GM19372 (cell line): ENCODE measurements at regions not wholly inside any gene's neighbourhood (a gene's known extent, or its start where the extent isn't known, plus 50 kb on each side); places are given as distances from the start of the nearest gene placed in this dataset.
"Not testable (repeated sequence)": the region's sequence is repeated elsewhere in the genome, so short reads cannot be mapped to it uniquely, and the experiment has no call there.

Experiments
- ATAC-seq: cut with Tn5 transposase; IDR thresholded peaks from one replicate; pipeline ENCODE4 v1.9.1; 2021; ENCODE audit warnings: mild to moderate bottlenecking, low read depth, moderate library complexity; ENCODE audit not compliant: unreplicated experiment

DNA sequence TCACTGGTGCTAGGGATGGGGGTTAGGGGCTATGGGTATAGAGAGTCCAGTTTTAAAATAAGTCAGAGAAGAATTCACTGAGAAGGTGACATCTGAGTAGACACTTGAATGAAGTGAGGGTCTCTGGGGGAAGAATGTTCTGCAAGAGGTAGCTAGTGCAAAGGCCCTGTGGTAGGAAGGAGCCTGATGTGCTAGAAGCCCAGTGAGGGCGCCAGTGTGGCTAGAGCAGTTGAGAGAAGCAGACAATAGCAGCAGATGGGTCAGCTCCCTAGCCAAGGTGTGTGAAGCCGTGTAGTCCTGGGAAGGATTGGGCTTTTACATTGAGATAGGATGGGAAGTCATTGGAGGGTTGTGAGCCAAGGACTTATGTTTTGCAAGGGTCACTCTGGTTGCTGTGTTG lies 105.8 kb upstream of the PELI1 start:
- no peak for ATAC-seq

DNA sequence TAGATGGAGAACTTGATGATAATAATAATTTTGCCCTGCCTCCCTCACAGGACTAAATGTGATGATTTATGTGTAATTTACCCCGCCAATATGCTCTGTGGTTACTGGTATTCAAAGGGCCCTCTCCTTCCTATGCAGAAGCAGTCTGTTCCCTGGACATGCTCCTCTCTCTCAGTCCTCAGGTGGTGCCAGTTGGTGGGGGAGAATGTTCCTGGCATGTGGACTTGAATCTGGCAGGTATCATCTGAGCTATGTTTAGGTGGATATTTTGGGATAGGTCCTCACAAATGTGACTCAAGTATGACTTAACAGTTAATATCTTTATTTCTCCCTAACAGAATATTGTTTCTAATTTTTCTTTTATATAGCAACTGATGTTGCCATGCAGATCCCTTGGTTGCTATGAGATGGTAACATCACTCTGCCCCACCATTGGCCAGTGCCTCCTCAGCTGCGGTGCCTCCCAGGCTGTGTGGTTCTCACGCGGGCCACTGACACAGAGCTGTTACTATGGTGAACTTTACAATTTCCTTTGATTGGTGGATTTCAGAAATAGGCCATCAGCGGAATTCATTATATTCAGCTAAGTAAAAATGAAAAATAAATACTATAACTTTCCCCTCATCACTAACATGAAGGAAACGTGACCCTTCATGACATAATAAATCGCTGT lies 106.7 kb upstream of the PELI1 start:
- ATAC-seq: no peak

DNA sequence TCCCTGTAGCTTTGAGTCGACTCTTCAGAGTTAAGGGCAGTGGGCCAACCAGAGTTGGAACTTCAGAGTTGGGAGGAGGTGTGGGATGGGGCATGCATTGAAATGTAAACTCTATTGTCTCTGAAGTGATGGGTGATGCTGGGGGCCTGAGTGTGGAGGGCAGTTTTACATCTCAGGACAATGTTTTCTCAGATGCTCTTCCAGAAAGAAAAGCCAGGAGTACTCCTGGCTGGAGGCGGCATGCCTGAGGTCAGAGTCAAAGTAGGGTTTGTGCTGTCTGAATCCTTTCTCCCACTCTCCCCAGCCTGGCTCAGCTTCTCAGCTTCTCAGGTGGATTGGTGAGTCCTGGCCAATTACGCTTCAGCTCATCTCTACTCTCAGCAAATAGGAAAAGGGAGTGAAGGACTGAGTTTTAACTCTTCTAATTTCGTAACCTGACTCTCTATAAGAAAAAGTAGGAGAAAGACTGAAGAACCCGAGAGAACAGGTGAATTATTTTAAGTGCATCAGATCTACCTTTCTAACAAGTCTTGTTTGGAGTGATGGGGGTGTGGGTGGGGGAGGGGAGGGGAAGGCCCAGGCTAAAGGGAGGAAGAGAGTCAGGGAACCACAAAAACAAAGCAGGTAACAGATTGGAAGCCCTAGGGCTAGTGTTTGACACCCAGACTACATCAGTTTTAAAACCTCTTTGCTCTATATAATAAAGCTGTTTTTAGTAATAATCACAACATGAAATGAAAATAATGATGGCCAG lies 107.5 kb upstream of the PELI1 start:
- no peak for ATAC-seq

DNA sequence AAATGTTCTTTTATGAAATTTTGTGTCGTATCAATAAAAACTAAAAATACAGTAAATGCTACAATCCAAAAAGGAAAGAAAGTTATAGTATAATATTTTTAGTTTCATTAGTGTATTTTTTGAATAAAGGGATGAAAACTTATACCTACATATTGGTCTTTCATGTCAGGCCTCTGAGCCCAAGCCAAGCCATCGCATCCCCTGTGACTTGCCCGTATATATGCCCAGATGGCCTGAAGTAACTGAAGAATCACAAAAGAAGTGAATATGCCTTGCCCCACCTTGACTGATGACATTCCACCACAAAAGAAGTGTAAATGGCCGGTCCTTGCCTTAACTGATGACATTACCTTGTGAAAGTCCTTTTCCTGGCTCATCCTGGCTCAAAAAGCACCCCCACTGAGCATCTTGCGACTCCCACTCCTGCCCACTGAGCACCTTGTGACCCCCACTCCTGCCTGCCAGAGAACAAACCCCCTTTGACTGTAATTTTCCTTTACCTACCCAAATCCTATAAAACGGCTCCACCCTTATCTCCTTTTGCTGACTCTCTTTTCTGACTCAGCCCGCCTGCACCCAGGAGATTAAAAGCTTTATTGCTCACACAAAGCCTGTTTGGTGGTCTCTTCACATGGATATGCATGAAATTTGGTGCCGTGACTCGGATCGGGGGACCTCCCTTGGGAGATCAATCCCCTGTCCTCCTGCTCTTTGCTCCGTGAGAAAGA lies 108.2 kb upstream of the PELI1 start:
- ATAC-seq: not testable (repeated sequence)

DNA sequence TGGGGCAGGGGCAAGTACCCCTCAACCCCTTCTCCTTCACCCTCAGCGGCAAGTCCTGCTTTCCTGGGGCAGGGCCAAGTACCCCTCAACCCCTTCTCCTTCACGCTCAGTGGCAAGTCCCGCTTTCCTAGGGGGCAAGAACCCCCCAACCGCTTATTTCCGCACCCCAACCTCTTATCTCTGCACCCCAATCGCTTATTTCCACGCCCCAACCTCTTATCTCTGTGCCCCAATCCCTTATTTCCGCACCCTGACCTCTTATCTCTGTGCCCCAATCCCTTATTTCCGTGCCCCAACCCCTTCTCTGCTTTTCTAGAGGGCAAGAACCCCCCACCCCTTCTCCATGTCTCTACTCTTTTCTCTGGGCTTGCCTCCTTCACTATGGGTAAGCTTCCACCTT lies 109.2 kb upstream of the PELI1 start:
- not testable (repeated sequence) for ATAC-seq

DNA sequence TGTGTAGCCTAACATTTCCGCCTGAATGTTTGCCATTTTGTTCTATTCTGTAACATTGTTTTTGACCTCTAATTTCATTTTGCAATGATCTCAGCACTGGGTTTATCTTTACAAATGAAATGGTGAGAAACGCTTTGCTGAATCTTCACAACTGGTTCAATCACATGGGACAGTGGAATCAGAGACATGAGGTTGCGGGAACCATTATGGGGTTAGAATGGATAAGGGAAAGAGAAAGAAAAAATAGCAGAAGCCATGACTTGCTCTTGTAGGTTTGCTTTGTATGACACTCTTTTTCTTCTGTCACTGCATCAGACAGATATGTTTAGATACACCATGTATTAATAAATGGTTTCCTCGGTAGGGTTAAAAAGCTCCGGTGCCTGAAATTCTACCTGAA lies 114.3 kb upstream of the PELI1 start:
- ATAC-seq: no peak

DNA sequence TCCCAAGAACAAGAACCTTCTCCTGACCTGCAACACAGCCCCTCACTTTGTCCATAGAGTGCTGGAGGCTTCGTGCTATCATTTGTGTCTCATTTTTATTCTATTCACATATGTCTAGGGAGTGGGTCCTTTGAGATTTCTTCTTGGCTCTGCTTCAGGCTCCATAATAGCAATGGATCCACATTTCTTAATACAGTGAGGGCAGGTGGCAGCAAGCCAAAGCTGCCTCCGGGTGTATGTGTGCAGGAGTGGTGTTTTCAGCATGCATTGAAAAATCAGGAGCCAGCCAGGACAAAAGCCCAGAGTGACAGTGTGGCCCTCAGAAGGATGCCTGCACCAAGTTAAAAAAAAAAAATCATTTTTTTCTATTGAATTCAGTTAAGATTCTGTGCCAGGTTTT lies 115.1 kb upstream of the PELI1 start:
- ATAC-seq: no peak

DNA sequence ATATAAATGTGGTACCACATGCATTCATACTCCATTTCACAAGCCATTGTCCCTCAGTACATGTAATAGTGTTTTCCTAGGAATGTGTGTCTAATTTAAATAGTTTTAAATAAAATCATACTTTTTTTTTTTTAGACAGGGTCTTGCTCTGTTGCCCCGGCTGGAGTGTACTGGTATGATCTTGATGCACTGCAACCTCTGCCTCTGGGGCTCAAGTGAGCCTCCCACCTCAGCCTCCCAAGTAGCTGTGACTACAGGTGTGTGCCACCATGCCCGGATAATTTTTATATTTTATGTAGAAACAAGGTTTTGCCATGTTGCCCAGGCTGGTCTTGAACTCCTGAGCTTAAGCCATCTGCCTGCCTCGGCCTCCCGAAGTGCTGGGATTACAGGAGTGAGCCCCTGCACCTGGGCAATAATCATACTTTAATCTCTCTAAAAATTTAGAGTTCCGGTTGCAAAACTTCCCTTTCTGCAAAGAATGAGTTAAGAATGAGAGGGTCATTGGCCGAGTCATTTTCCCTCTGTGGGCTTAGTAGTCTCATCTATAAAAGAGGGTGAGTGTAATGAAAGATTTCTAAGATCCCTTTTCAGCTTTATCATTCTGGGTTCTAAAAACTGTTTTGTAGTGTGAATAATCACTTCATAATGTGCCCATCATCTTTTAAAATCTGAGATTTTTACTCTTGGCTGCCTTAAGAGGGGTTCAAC lies 116.0 kb upstream of the PELI1 start:
- ATAC-seq: no peak

DNA sequence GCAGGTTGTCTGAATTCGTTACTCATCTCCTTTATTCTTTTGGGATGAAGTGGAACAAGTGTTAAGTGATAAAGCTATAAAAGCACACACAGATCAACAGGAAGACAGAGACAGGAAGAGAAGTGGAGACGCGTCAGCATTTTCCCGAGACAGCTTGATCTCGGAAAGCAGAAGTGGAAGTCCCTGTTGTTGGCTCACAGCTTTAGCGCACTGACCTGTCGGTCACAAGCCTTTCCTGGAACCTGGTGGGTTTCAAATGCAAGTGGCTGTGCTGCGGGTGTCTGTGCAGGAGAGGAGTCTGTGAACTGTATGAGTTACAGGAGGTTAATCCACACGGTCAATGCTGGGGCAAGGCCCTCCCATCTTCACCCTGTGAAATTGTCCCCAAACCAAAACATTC lies 116.6 kb upstream of the PELI1 start:
- ATAC-seq: peak; percentile 92

DNA sequence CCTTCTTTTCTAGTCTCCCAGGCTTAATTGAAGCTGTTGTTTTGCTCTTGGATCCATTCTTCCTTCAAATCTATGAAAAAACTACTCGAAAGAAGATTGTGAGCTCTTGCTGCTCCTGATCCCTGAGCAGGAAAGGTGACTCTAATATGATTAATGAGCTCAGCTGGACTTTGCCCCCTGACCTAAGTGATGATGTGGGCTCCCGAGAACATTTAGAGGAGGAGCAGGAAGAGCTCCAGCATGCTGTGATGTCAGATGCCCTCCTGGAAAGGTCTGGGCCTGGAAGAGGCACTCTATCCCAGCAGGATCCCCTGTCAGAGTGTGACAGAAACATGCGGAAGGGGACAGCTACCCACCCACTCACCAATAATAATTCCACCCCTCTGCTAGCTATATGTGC lies 117.9 kb upstream of the PELI1 start:
- no peak for ATAC-seq

DNA sequence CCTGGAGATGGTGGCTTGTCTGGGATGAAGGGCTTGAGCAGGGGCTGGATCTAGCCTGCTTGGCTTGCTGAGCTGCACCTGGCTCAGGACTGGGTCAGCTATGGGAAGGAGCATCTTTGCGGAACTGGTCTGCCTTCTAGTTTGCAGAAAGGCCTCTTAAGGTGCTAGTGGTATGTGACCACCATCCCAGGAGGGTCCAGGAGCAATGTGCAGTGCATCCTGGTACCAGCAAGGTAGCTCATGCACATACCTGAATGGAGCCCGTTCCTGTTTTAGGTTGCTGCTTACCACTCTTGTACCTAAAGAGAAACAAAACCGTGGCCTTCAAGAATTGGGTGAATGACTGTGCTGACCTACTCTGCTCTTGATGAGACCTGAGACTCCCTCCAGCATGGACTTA lies 118.6 kb upstream of the PELI1 start:
- ATAC-seq: no peak

DNA sequence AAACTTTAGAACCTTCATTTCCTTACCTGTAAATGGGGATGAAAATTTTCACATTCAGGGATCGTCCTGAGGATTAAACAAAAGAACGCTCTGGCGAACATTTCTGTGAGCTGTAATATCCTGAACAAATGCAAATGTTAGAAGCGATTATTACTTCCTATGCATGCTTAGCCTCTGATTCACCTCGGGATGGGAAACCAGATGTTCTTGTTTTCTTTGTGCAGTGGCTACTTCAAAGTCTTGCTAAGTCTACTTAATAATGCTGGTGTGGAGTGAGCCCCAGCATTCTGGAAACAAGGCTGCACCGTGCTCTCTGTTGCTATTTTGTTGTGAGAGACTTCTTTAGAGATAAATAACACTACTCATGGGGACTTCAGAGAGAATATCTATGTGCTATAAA lies 119.1 kb upstream of the PELI1 start:
- ATAC-seq: no peak

DNA sequence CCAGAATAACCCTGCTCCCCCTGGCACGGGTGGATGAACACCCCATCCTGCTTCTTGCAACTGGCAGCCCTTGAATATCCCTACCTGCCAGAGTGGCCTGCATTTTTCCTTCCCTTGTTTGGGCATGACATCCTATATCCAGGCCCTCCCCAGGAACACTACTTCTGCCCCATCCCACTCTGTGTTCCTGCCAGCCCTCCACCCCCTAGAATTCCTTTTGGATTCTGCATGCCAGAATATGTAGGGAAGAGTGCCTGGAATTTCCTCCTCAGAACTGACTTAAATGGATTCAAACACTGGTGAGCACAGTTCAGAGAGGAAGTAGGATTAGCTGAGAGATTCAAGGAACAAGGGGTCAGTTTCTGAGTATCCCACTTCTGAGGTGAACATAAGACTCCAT lies 123.5 kb upstream of the PELI1 start:
- no peak for ATAC-seq

DNA sequence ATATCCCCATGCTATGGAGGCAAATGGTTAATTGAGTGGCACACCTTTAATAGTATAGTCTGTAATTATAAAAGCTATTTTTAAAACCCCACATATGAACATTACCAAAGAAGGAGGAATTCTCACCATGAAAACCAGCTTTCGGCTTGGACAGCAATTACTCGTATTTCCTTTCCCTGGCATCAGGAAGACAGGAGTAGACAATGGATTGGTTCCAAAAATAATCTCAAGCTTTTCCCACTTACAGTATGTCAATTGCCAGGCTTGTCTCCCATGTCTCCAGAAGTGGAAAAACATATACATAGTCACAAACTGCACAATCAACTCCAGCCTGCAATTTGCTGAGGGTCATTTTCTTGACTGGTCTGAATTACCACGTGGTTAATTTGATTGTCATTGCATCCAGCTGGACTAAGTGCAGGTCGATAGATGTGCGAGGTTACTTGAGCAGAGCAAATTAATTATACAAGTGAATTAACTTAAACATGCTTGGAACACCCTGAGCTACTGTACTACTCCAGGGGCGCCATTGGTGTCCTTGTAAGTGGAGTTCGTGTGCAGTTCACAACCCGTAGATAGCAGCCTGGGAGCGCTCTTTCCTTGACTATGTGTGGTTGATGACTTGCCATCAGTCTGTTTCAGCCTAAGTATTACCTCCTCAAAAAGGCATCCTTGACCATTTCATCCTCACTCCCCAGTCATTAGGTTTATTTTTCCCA lies 124.3 kb upstream of the PELI1 start:
- no peak for ATAC-seq

DNA sequence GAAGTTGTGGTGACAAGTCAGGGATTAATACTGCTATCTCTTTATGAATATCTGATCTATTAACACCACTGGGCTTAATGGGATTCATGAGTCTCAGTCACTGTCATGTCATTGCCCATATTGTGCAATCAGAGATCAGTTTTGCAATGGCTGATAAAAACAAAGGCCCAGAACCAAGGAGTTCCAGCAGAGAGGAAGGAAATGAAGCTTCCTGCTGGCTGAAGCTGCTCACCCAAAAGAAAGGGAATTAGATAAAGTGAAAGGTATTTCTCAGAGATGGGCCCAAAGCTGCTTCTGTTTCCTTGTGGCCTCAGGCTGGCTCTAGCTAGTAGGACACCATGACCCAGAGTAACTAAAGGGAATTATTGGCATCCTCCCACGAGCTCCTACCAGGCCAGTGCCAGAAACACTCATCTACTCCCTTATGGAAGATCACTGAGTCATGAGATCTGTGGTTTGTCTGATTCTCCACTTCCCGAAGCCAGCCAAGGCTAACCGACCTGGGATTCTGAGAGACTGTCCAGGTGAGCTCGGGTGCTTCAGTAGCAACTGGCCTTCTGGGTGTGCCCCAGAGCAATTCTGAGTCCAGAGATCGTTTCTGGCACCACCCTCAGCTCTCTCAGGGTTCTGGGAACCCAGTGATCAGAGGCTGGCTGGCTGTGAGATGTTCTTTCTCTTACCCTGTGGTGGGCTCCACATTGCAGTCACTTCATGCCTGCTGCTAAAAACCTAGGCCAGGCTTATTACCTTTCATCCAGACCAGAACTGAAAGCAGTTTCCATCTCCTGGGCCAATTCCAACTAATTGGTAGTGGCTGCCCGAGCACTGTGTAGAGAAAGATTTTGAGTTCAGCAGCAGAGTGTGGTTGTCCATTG lies 129.5 kb upstream of the PELI1 start:
- no peak for ATAC-seq

DNA sequence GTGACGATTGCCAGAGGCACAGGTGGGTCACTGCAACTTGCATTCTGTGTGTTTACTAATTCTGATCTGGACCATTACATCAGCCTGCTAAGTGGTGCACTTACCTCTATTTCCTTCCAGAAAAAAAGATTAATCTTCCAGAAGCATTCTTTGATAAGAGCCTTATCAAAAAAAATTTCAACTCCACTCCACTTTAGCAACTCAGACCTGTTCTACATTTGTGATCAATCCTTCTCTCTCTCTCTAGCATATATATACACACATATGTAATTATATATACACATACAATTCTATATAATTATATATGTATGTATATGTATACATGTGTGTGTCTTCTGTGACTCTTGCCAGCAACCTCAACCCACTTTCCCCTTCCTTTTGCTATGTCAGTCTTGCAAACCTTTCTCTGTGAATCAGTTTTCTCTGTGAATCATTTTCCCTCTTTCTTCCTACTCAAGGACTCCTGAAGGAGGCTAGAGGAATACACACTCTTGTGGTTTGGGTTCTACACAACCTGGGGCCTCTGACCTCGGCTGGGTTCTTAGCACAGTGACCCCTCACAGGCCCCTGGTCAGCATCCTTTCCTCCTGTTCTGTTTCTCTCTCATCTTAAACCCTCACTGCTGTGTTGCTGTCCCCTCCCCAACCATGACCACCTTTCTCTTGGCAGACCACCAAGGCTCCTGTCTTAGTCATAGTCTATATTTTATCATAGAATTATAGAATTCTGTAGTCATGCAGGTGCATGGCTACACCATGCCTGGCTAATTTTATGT lies 130.4 kb upstream of the PELI1 start:
- no peak for ATAC-seq

DNA sequence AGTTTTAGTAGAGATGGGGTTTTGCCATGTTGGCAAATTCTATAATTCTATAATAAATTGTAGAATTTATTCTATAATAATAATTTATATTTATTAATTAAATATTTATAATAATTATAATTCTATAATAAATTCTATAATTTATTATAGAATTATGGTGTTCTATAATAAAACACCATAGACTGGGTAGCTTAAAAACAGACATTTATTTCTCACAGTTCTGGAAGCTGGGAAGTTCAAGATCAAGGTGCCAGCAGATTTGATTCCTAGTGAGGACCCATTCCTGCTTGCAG lies 130.9 kb upstream of the PELI1 start:
- ATAC-seq: no peak

DNA sequence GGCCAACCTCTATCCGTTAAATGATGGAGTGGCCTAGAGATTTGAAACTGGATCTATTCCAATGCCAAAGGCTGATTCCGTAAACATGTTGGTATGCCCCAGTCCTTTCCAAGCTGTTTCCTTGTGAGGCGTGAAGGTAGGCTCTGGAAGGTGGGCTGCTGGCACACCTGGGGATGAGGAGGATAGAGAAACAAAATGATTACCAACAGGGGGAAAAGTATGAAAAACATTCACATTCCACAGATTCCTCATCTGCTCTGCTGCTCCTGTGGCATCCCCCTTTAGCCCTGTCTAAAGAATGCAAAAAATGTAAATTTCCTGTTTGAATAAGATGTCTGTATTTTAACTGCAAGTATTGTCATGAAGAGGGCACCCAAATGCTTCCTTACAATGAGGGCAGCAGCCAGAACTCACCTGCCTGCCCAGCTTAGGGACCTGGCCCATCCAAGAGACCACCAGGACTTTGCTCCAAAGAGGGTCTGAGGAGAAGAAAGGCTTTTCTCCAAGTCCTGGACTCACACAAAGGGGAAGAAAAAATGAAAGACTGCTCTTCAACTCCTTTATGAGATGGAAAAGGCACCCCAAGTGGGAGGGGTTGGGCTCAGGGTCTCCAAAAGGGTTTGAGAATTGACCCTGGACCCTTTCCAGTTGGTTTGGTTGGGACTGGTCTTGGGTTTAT lies 132.3 kb upstream of the PELI1 start:
- no peak for ATAC-seq
